ENCODE measurements at regions not wholly inside any gene's neighbourhood (a gene's known extent, or its start where the extent isn't known, plus 50 kb on each side); places are given as distances from the start of the nearest gene placed in this dataset.

GRCh38 chr22:49269928-49270327 is 557.7 kb downstream of the BRD1 start:
- DNase-seq: no peak

DNA sequence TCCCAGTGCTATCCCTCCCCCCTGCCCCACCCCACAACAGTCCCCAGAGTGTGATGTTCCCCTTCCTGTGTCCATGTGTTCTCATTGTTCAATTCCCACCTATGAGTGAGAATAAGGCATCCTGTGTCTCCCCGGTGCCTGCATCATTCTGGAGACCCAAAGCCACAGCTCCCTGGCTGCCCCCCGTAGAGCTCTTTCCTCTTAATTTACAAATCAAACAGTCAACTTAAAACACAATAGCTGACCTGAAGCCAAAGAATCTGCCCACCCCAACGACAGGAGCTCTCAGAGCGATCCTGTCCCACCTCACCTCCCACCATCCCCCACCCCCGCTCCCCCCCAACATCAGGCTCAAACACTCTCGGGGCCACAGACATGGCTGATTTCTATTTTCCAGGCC is 558.3 kb downstream of the BRD1 start:
- DNase-seq: no peak

DNA sequence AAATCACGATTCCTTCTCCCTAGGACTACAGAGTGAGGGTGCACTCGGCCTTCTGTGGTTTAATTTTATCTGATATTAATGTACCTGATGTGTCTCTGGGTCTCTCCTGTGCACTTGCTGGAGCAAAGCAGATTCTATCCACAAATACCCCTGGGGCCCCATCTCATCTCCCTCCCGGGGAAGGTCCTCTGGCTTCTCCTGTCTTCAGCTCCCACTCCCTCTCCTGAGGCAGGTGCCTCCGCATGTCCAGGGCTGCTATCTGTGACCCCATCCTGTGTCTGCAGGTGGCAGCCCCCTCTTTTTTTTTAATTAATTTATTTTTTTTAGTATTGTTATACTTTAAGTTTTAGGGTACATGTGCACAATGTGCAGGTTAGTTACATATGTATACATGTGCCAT is 558.7 kb downstream of the BRD1 start:
- no peak for DNase-seq

- no peak for DNase-seq
Measured at GRCh38 chr22:49267996-49268395, 559.7 kb downstream of the BRD1 start.

- DNase-seq: no peak
Measured at GRCh38 chr22:49266561-49267519, 560.8 kb downstream of the BRD1 start.

DNA sequence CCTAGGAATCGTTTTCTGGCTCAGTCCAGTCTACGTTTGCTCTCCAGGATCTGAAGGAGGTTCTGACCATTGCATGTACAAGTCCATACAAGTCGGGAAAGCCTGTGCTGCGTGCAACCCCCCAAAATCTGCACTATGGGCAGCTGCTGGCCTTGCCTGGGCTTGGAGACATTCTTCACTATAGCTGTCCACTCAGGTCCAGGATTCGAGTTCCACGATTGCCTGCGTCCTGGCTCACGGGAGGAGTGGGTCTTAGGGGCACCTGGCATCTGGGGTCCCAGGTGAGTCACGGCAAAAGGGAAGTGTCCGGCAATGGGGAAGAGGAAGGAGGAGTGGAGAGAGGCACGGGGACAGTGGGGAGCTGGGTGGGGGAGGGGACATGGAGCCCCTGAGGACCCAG is 563.0 kb downstream of the BRD1 start:
- no peak for DNase-seq

DNA sequence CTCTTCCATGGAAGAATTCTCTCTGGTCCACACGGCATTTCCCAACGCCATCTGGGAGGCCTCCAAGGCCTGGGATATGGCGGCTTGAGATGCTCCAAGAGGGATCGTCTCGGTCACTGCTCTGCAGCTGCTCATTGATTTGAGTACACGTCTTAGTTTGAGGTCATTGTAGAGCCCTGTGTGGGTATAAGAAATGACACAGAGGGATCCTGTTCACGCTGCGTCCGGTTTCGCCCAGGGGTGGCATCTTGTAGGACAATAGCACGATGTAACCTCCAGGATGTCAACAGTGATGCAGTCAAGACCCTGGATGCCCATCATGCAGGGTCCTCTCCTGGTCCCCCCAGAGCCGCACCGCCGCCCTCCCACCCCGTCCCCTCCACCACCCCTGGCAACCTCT is 564.6 kb downstream of the BRD1 start:
- DNase-seq: no peak

DNA sequence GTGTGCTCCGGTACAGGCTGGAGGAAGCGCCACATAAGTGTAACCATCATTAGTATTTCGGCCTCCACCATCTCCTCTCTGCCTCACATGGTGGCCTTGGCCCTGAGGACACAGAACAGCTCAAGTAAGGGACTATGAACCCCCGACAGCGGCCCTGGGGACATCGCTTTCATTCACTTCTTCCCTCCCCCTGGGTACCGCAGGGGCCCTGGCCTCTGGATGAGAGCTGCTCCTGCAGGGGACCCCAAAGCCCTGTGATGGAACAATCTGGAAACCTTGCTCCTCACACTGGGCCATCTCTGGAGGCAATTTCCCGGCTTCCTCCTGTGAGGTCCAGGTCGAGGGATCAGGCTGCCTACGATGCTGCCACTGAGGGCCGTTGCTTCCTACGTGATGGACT is 565.5 kb downstream of the BRD1 start:
- no peak for DNase-seq

GRCh38 chr22:49261616-49262015 is 566.1 kb downstream of the BRD1 start:
- no peak for DNase-seq

GRCh38 chr22:49260681-49261580 is 566.7 kb downstream of the BRD1 start:
- no peak for DNase-seq

DNA sequence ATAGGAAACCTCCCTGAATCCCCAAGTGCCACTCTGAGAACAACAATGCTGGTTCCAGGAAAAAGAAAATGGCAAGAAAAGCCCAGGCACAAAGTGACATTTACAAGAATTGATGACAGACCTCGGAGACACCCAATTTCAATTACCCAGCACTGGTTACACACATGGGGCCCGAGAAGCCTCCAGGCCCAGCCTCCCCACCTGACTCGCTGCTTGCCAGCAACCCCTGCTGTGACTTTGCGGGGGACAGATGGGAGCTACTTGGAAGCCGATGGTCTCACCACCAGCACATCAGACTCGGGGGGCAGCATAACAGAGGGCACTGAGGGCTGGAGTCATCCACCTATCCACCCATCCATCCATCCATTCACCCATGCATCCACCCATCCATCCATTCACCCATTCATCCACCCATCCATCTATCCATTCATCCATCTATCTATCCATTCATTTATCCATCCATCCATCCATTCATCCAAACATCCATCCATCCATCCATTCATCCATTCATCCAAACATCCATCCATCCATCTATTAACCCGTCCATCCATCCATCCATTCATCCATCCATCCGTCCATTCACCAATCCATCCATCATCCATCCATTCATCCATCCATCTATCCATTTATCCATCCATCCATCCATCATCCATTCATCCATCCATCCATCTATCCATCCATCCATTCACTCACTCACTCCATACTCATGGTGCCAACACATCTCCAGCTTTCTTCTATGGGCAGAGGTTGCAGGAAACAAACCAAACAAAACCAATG is 567.6 kb downstream of the BRD1 start:
- no peak for DNase-seq

DNA sequence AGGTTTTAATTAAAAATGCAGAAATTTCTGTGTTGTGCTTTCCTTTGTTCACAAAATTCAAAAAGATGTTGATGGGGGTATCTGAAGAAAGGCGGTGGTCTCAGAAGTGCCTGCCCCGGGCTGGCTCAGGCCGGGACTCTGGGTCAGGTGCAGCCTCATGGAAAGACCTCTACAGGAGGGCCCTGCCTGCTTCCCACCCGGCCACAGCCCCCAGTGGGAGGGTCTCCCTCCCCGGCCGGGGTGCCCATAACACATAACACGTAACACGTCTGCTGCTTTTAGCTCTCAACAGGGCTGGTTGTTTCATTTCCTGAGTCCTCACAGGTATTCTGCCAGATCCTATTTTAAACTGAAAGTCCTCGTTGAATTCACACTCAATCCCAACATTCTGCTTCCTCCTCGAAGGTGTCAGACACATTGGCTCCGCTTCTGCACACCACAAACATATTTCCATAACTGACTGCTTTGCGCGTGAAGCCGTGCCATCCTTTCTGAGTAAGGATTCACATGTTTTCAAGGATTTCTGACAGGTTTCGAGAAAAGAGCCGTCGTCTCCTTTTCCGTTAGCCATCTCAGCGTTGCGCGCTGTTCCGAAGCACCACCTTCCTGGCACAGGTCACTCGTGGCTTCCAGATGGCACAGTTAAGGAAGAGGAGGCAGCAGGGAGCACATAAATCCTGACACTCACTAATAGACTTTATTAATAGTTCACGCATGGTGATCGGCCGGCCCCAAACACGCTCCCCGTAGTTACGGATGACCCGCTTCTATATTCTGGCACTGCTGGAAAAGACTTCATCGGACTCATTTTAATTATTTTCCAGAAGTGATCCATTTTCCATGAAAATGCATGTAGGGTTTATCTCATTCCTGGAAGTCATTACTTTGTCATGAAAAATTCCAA is 569.3 kb downstream of the BRD1 start:
- no peak for DNase-seq

DNA sequence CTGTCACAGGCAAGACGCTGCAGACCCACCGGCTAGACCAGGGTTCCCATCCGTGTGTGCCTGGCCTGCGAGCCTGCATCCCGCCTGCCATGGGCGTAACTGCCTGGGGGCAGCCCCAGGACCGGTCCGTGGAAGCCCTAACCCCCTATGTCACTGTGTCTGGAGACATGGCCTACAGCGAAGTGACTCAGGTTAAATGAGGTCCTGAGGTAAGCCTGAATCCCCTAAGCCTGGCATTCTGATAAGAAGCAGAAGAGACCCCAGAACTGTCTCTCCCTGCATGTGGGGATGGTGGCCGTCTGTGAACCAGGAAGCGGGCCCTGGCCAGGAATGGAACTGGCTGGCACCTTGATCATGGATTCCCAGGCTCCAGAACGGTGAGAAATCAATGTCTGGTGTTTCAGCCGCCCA is 570.1 kb downstream of the BRD1 start:
- no peak for DNase-seq

DNA sequence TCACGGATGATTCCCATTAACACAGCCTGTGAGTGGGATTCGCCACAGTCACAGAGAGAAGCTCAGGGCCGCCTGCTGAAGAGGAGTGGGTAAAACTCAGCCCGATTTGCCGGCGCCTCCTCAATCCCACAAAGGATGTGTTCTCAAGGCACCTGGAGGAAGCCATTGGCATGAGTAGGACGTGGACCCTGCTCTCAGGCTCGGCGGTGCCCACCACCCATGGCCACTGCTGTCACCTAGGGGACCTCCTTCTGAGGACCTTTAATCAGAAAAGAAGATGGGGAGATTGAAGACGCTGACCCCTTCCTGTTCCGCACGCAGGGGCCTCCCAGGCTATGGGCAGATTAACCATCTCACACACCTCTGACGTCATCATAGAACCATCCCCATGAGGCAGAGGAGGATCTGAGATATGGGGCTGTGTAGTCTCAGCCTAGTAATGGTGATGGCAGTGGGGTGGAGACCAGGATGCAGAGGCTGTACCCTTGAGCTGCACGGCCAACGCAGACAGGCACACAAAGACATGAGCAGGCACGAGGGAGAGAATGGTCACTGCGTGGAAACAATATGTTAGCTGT is 571.8 kb downstream of the BRD1 start:
- DNase-seq: no peak

DNA sequence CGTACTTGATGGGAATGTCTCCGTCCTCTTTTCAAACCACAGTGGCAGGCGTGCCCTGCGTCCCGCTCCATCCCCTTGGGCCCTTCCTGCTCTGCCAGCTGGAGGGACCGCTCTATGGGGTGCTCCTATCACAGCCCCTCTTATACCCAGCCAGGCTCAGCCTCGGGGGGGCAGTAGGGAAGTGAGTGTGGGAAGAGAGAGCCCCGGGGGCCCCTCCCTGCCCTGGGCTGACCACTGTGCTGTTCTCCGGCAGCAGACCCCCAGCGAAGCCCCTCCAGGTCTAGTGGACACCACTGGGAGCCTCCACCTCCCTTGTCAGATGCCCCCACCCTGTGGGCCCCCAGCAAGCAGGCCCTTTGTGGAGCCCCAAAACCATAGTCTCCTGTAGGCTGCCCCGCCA is 572.5 kb downstream of the BRD1 start:
- no peak for DNase-seq

GRCh38 chr22:49253656-49254055 is 574.0 kb downstream of the BRD1 start:
- DNase-seq: no peak

DNA sequence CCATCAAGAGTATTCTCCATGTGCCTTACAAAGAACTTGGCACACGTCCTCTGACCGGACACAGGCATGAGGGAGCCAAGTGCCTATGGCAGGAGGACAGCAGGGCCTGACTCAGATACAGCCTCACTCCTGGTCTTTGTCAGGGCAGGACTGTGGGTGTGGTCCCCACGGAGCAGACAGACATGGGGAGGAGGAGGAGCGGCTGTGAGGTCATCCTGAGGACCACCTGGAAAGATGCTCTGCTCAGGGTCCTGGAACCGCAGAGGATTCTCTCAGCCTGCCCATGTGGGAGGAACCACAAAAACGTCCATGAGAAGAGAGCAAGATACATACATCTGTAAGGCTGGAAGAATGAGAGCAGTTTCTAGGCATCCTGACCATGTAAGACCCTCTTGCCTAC is 576.3 kb downstream of the BRD1 start:
- DNase-seq: no peak

DNA sequence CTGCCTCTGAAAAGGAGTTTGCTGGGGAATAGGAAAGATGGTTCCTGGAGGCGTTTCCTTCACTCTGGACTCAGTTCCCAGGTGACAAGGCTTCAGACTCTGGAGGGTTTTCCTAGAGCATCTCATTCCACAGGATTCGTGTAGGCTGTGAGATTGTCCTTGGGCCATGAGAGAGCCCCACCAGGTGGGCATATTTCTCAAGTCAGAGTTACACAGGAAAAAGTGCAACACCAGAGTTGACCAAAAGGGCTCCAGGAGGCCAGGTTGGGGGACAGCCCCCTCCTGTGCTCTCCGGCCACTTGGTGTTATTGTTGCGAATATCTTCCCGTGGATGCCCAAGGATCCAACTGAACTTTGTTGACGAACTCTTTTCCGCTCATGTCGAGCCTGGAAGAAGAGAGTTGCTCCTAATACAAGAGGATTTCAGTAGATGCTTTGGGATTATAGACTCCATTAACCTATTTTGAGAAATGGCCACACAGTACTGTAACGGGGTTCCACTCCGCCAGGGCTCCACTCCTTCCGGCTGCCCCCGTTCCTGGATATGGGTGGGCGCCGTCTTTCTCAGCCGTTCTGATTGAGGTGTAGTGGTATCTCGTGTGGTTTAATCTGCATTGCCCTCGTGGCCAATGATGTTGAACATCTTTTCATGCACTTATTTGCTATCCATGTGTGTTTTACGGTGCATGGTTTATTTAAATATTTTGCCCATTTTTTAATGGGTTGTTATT is 580.3 kb downstream of the BRD1 start:
- DNase-seq: no peak

DNA sequence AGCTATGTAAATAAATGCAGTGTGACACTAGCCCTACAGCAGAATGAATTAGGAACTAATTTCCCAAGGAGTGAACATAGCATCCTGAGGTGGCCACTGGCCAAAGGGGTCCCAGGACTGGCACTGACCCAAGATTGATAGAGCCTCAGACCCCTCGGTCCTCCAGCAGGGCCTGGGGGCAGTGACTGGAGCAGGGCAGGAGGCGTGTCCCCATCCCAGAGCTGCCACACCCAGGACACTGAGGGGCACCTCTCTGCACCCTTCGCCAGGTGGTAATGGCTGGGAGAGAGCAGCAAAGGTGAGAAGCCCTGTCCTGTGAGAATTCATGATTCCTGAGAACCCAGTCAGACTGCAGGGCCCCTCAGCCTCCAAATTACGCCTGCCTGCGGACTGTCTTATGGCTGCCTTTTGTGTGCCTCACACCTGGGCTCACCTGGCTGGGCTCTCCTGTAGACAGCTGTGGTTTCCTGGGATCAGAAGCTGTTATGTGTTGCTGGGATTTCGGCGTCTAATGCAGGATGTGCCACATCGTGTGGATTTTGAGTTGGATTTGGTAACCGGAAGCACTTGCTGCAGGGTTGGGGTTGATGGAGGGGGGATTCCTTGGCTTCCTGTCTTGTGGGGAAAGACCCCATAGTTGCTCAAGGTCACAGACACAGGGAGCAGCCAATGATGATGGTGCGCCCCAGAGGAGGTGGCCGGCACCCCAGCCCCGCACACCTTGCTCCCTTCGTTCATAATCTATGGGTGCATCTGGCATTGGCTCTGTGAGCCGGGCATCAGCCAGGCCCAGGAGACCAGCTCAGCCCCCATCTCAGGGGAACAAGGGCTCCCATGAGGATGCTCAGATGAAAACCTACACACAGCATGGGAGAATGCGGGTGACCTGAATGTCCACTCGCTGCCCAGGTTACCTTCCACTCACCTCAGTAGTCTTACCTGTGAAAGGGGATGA is 582.9 kb downstream of the BRD1 start:
- no peak for DNase-seq

GRCh38 chr22:49243965-49244364 is 583.7 kb downstream of the BRD1 start:
- DNase-seq: no peak

Data from stimulated activated CD4-positive, alpha-beta T cell treated with anti-CD3 and anti-CD28 coated beads, Interleukin-12 subunit alpha, Interleukin-12 subunit beta, amount 100 ng/mL, for 4 hours (primary cell).